ENCODE measurements at regions not wholly inside any gene's neighbourhood (a gene's known extent, or its start where the extent isn't known, plus 50 kb on each side); places are given as distances from the start of the nearest gene placed in this dataset.

GRCh38 chr7:136134503-136134902 lies 157.3 kb upstream of the MTPN start:
- no peaks in the 10 kb centered on the region for H3K27me3 ChIP-seq
- no peaks in the 10 kb centered on the region for H3K4me1 ChIP-seq (ENCODE audit: control insufficient read depth in 1 of 2, insufficient read depth in 1 of 2, low read depth in 1 of 2, low read length in 1 of 2)
- no peak overlapping the region for H3K4me3 ChIP-seq (ENCODE audit: low read depth in 1 of 2, low read length in 1 of 2)
- H3K36me3 ChIP-seq: no peaks in the 10 kb centered on the region
- H3K27ac ChIP-seq: no peak overlapping the region
- TF ChIP-seq, protein P1, sequence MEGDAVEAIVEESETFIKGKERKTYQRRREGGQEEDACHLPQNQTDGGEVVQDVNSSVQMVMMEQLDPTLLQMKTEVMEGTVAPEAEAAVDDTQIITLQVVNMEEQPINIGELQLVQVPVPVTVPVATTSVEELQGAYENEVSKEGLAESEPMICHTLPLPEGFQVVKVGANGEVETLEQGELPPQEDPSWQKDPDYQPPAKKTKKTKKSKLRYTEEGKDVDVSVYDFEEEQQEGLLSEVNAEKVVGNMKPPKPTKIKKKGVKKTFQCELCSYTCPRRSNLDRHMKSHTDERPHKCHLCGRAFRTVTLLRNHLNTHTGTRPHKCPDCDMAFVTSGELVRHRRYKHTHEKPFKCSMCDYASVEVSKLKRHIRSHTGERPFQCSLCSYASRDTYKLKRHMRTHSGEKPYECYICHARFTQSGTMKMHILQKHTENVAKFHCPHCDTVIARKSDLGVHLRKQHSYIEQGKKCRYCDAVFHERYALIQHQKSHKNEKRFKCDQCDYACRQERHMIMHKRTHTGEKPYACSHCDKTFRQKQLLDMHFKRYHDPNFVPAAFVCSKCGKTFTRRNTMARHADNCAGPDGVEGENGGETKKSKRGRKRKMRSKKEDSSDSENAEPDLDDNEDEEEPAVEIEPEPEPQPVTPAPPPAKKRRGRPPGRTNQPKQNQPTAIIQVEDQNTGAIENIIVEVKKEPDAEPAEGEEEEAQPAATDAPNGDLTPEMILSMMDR (IDR thresholded peaks at IDR 0.05): no peak
- H3K9me3 ChIP-seq: no peaks in the 10 kb centered on the region

DNA sequence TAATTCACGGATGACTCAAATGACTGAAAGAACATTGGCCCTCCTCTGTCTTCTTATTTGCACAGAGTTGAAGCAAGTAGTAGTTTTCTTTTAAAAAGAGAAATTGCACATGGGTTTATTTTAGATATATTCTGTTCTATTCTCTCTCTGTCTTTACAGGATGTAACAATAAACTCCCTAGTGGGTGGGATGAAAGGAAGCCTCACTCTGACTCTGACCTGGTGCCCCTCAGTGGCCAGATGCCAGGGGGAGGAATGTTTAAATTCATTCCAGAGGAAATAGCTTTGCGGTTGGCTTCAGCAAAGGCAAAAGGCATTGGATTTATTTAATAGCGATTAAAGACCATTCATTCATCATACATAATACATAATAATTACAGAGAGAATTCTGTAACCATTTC lies 156.4 kb upstream of the MTPN start:
- TF ChIP-seq, protein P1 (IDR thresholded peaks at IDR 0.05): no peak
- Histone ChIP-seq H3K9me3 (no peaks in the 10 kb centered on the region), H3K4me3 (ENCODE audit: low read depth in 1 of 2, low read length in 1 of 2) (no peak overlapping the region), H3K4me1 (ENCODE audit: control insufficient read depth in 1 of 2, insufficient read depth in 1 of 2, low read depth in 1 of 2, low read length in 1 of 2) (no peaks in the 10 kb centered on the region), H3K27ac (no peak overlapping the region), H3K36me3 (no peaks in the 10 kb centered on the region), H3K27me3 (no peaks in the 10 kb centered on the region)

GRCh38 chr7:136131304-136131630 lies 154.1 kb upstream of the MTPN start:
- no peaks in the 10 kb centered on the region for H3K4me1 ChIP-seq (ENCODE audit: control insufficient read depth in 1 of 2, insufficient read depth in 1 of 2, low read depth in 1 of 2, low read length in 1 of 2)
- no peaks in the 10 kb centered on the region for H3K9me3 ChIP-seq
- H3K36me3 ChIP-seq: no peaks in the 10 kb centered on the region
- no peak overlapping the region for H3K4me3 ChIP-seq (ENCODE audit: low read depth in 1 of 2, low read length in 1 of 2)
- TF ChIP-seq, protein P1 (IDR thresholded peaks at IDR 0.05): no peak
- no peak overlapping the region for H3K27ac ChIP-seq
- H3K27me3 ChIP-seq: no peaks in the 10 kb centered on the region

DNA sequence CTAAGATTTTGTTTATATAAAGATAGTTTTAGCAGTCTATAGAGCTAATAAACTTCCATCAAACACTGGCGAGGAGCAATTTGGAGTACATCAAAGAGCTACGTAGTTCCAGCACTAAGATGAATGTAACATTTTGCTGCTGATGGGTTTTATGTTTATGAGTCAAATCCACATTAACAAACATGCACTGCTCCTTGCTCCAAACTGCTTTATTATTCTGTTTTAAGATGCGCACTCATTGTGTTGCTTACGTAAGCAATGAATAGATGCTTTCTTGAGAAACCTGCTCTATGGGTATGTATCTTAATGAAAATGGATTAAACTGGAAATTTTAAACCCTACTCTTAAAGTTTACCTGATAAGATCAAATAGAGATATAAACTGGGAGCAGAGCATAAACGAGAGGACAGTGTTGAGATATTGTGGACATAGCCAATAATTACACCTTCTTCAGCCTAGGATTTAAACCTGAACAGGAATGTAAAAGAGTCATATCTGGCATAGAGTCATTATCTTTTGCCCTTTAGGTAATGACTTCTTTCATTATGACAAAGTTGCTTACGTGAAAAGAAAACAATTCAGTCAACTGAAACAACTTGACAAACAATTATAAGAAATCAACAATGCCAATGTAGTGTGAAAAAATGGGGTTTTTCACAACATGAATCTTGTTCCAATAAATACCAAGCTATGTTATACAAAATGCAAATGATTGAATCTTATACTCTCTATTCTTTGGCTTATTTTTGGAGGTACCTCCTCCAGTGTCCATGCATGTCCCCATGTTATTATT lies 153.5 kb upstream of the MTPN start:
- Histone ChIP-seq H3K4me3 (ENCODE audit: low read depth in 1 of 2, low read length in 1 of 2) (no peak overlapping the region), H3K36me3 (no peaks in the 10 kb centered on the region), H3K9me3 (no peaks in the 10 kb centered on the region), H3K4me1 (ENCODE audit: control insufficient read depth in 1 of 2, insufficient read depth in 1 of 2, low read depth in 1 of 2, low read length in 1 of 2) (no peaks in the 10 kb centered on the region), H3K27me3 (no peaks in the 10 kb centered on the region), H3K27ac (no peak overlapping the region)
- TF ChIP-seq, protein P1 (IDR thresholded peaks at IDR 0.05): no peak

DNA sequence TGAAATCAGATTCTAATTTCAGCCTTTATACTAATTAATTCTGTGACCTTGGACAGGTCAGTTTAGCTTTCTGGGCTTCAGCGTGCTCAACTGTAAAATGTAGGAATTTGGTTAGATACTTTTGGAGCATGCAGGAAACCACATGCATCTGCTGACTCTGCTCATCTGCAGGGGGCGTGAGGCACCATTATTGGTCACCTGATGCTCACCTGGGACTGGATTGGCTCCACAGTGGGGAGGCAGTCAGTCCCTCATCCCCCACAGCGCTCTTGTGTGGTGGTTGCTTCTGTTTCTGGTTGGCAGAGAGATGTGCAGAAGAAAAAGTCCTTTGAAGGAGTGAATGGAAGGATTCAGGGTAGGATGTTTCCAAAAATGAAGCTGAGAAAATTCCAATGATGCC lies 150.9 kb upstream of the MTPN start:
- no peaks in the 10 kb centered on the region for H3K9me3 ChIP-seq
- no peak overlapping the region for H3K4me3 ChIP-seq (ENCODE audit: low read depth in 1 of 2, low read length in 1 of 2)
- no peaks in the 10 kb centered on the region for H3K4me1 ChIP-seq (ENCODE audit: control insufficient read depth in 1 of 2, insufficient read depth in 1 of 2, low read depth in 1 of 2, low read length in 1 of 2)
- TF ChIP-seq, protein P1 (IDR thresholded peaks at IDR 0.05): no peak
- no peaks in the 10 kb centered on the region for H3K27me3 ChIP-seq
- no peaks in the 10 kb centered on the region for H3K36me3 ChIP-seq
- H3K27ac ChIP-seq: no peak overlapping the region
